Effector memory CD8-positive, alpha-beta T cell (primary cell): ENCODE measurements at regions not wholly inside any gene's neighbourhood (a gene's known extent, or its start where the extent isn't known, plus 50 kb on each side); places are given as distances from the start of the nearest gene placed in this dataset.

Experiments used
- ATAC-seq: fragments of 150-1000 bp; cut with Tn5 transposase; replicated peaks from 2 replicates; pipeline ENCODE4 v1.10.0; 2021; ENCODE audit warnings: mild to moderate bottlenecking, moderate library complexity
- DNase-seq, 3 experiments: peaks; one replicate each; pipeline ENCODE4 v3.0.0; 2021
- H3K27ac Mint-ChIP-seq, 2 donors: one replicate each; pipeline ENCODE4 v1.8.0; 2022; ENCODE audit warnings: mild to moderate bottlenecking in 2 of 2, mixed read lengths in 2 of 2, moderate library complexity in 2 of 2
- H3K27me3 Mint-ChIP-seq, 2 donors: one replicate each; pipeline ENCODE4 v1.8.0; 2022; ENCODE audit warnings: mixed read lengths in 2 of 2
- H3K36me3 Mint-ChIP-seq: one replicate; pipeline ENCODE4 v1.8.0; 2022; ENCODE audit warnings: mild to moderate bottlenecking, moderate library complexity, mixed read lengths; ENCODE audit not compliant: insufficient read depth
- H3K4me1 Mint-ChIP-seq, 2 donors: one replicate each; pipeline ENCODE4 v1.8.0; 2022; ENCODE audit warnings: low read depth in 2 of 2, mixed read lengths in 2 of 2
- H3K4me3 Mint-ChIP-seq, 2 donors: one replicate each; pipeline ENCODE4 v1.8.0; 2022; ENCODE audit warnings: mild to moderate bottlenecking in 2 of 2, mixed read lengths in 2 of 2, moderate library complexity in 2 of 2
- H3K9me3 Mint-ChIP-seq, 2 donors: one replicate each; pipeline ENCODE4 v1.8.0; 2022; ENCODE audit warnings: mixed read lengths in 2 of 2

DNA sequence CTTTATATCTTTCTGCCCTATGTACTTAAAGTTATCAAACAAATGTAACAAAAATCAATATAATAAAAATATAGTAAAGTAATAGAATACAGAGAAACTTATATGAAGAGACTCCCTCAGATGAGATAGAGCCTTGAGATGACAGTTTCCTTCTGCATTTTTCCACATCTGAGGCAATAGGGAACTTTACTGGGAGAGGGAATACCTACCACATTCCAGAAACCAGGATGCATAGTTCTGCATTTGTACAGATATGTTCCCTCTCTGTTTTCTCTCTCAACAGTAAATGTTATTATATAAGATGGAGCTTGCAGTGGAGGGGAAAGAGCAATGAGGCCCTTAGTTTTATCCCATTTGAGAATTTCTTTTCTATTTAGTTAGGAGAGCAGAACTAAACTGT, 109.6 kb upstream of the KCNN2 start:
- H3K36me3 Mint-ChIP-seq: no peaks in the 10 kb centered on the region
- no peaks in the 10 kb centered on the region for H3K27me3 Mint-ChIP-seq
- H3K27ac Mint-ChIP-seq: no peak overlapping the region
- H3K4me1 Mint-ChIP-seq: no peaks in the 10 kb centered on the region
- DNase-seq: no peak
- H3K9me3 Mint-ChIP-seq: peaks cover 3 to 7% of the 10 kb centered on the region in 2 donors
- ATAC-seq: no peak
- H3K4me3 Mint-ChIP-seq: no peak overlapping the region

DNA sequence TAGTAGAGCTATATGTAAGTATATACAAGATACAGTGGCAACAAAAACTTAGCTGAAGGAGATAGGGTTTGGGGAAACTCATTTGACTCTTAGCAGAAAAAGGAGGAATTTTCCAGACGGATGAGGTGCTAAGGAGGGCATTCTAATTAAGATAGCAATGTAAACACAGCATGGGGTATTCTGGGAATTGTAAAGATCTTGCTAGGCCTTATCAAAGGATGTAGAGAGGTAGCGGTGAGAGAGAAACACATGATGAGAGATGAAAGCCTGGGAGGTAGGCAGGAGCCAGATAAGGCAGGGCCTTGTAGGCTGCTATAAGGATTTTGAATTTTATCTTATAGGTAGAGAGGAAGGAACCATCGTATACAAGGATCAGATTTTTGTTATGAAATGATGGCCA, 106.6 kb upstream of the KCNN2 start:
- Mint-ChIP-seq H3K4me1 (no peaks in the 10 kb centered on the region), H3K27me3 (no peaks in the 10 kb centered on the region), H3K27ac (no peak overlapping the region), H3K4me3 (no peak overlapping the region), H3K36me3 (no peaks in the 10 kb centered on the region), H3K9me3 (peaks cover 8 to 10% of the 10 kb centered on the region in 2 donors)
- no peak for ATAC-seq
- no peak for DNase-seq

DNA sequence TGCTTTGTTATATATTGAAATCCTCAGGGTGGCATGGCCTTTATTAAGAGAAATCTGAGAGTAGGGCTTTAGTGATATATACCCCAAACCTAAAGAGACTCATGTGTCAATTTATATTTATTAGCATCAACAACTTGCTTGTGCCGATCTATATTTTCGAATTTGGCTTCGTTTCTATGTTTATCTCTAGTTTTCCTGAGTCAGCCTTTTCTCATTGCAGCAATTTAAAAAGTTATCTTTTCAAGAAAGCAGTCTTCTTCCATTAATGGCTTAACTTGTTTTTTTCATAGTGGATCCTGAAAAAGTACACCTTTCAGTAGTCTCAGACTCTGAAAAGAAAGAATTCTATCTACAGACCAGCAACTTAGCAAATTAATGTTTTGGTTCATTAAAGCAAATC, 99.9 kb upstream of the KCNN2 start:
- no peaks in the 10 kb centered on the region for H3K36me3 Mint-ChIP-seq

DNA sequence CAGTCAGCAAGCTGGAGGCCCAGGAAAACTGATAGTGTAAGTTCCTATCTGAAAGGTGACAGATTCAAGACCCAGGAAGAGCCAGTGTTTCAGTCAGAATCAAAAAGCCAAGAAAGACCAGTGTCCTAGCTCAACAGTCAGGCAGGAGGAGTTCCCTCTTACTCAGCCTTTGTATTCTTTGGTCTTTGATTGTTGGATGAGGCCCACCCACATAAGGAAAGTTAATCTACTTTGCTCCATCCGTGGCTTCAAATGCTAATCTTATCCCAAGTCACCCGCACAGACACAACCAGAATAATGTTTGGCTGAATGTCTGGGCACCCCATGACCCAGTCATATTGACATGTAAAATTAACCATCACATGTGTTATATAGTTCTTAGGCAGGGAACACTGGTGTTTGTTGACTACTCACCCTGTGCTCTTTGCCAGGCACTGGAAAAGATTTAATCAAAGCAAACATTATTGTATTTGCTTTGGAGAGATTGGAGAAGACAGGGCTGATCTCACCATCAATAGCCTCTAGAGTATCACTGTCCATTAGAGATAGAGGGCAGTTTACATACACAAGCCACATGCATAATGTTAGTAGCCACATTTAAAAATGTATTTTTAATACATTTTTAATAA, 96.3 kb upstream of the KCNN2 start:
- H3K9me3 Mint-ChIP-seq: peaks cover 3% of the 10 kb centered on the region in 2 donors
- no peak overlapping the region for H3K27ac Mint-ChIP-seq
- no peaks in the 10 kb centered on the region for H3K4me1 Mint-ChIP-seq
- no peak overlapping the region for H3K4me3 Mint-ChIP-seq
- DNase-seq: no peak
- H3K36me3 Mint-ChIP-seq: no peaks in the 10 kb centered on the region
- ATAC-seq: no peak
- H3K27me3 Mint-ChIP-seq: no peaks in the 10 kb centered on the region

More for the DNA sequence above, 99.9 kb upstream of the KCNN2 start:
- Mint-ChIP-seq H3K4me3 (no peak overlapping the region), H3K27ac (no peak overlapping the region), H3K9me3 (peaks cover 7 to 14% of the 10 kb centered on the region in 2 donors), H3K4me1 (no peaks in the 10 kb centered on the region), H3K27me3 (no peaks in the 10 kb centered on the region)
- ATAC-seq (no peak), DNase-seq (no peak)

DNA sequence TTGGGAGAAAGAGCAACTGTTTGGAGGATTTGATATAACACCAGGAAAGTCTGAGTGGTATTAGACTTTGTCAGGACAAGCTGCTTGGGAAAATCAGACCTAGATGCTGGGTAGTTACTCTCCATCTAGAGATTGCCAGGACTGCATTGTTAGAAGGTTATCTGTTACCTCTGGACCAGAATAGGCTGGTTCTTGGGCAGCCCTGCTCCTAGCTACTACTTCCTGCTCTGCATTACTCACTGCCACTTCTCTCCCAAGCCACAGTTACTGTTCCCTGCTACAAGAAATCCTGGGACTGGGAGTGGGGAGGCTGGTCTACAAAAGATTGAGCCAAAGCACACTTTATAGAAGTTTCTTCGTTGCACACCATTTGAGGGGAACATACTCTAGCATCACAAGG, 95.5 kb upstream of the KCNN2 start:
- ATAC-seq (no peak), DNase-seq (no peak)
- H3K9me3 Mint-ChIP-seq: peaks cover 0 to 3% of the 10 kb centered on the region in 2 donors
- no peak overlapping the region for H3K27ac Mint-ChIP-seq
- H3K4me1 Mint-ChIP-seq: no peaks in the 10 kb centered on the region
- no peaks in the 10 kb centered on the region for H3K36me3 Mint-ChIP-seq
- no peak overlapping the region for H3K4me3 Mint-ChIP-seq
- H3K27me3 Mint-ChIP-seq: no peaks in the 10 kb centered on the region

DNA sequence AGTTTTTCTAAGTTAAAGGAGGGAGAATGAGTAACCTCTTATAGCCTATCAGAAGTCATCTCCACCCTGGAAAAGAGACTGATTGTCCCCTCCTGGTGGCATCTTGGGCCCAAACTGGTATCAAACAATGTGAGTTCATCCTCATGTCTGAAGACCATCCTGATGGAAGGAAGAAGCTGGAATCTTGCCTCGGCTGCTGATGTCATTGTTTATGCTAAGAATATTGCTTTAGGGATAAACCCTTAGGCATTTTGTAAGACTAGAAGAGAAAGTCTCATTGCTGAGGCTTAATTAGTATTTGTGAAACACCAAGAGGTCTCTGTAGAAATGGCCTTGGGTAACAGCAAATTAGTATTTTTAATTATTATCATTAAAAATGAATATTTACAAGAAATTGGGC, 65.7 kb upstream of the KCNN2 start:
- ATAC-seq: no peak
- no peaks in the 10 kb centered on the region for H3K27me3 Mint-ChIP-seq
- no peaks in the 10 kb centered on the region for H3K4me1 Mint-ChIP-seq
- H3K27ac Mint-ChIP-seq: no peak overlapping the region
- no peak overlapping the region for H3K4me3 Mint-ChIP-seq
- H3K36me3 Mint-ChIP-seq: no peaks in the 10 kb centered on the region
- peaks cover 0 to 1% of the 10 kb centered on the region in 2 donors for H3K9me3 Mint-ChIP-seq
- DNase-seq: no peak

DNA sequence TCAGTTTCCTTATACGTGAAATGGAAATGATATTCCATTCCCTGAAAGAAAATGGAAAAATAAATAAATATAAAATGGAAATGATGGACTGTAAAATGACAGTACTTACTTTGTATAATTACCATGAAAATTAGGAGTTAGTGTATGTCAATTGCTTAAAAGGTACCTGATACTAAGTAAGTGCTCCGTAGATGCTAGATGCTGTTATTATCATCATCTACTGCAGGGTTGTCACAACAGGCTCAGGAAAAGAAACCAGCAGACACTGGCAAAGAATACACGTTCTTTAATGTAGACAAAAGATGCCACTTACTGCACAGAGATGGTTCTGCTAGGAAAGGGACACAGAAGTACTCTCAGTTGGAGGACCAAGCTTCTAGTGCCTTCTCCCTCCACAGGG, 64.0 kb upstream of the KCNN2 start:
- DNase-seq (no peak), ATAC-seq (no peak)
- Mint-ChIP-seq H3K27ac (no peak overlapping the region), H3K4me3 (no peak overlapping the region), H3K4me1 (no peaks in the 10 kb centered on the region), H3K36me3 (no peaks in the 10 kb centered on the region), H3K27me3 (no peaks in the 10 kb centered on the region), H3K9me3 (peaks cover 0 to 2% of the 10 kb centered on the region in 2 donors)

DNA sequence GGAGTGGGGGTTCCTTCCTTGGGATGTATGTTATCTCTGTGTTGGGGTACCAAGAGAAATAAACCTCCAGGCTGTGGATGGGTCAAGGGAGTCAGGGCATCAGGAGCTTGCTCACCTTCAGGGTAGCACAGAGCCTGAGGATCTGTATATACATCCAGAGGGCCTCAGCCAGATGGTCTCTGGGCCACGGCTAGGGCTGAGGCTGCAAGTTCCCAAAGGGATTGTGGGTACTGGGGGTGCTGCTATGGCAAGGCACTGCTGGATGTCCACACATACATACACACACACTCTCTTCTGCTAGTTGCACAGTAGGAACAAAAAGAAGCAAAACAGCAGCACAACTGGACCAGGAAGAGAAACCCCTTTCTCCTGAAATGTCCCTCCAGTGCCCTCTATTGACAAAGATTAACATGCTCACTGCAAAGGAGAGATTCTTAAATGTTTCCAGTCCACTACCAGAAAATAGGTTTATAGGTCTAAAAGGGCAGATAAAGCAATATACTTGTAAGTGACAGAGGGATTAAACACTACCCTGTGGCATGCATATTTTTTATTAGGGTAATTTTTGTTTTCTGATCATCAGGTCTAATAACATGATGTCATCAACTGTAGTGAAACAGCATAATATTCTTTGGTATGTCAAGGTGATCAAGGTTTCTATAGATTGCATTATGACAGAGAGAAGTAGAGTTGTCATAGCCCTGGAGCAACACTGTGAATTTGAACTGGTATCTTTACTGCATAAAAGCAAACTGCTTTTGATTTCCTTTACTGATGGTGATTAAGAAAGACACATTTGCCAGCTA, 56.3 kb upstream of the KCNN2 start:
- Mint-ChIP-seq H3K36me3 (peaks cover 2% of the 10 kb centered on the region), H3K27ac (no peak overlapping the region), H3K4me3 (no peak overlapping the region), H3K27me3 (no peaks in the 10 kb centered on the region), H3K9me3 (peaks cover 0 to 2% of the 10 kb centered on the region in 2 donors), H3K4me1 (no peaks in the 10 kb centered on the region)
- DNase-seq: no peak
- no peak for ATAC-seq

DNA sequence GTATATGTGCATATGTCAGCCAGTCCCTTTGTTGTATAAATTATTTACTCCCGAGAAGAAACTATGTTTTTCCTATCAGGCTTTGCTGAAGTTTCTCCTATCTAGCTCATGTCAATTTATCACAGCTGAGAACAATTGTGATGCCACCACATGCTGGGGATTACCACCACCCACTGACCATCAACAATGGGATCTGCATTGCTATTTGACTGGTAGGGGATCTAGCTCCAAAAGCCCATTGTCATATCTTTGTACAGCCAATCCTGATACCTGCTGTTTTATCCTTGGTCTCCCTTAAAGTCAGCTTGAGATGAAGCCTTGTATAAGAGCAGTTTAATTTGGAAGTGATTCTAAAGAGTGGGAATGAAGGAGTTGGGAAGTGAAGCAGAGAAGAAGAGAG, 53.9 kb upstream of the KCNN2 start:
- DNase-seq: no peak
- Mint-ChIP-seq H3K27ac (no peak overlapping the region), H3K9me3 (no peaks in the 10 kb centered on the region), H3K36me3 (peaks cover 2% of the 10 kb centered on the region), H3K4me1 (no peaks in the 10 kb centered on the region), H3K4me3 (no peak overlapping the region), H3K27me3 (no peaks in the 10 kb centered on the region)
- ATAC-seq: no peak

DNA sequence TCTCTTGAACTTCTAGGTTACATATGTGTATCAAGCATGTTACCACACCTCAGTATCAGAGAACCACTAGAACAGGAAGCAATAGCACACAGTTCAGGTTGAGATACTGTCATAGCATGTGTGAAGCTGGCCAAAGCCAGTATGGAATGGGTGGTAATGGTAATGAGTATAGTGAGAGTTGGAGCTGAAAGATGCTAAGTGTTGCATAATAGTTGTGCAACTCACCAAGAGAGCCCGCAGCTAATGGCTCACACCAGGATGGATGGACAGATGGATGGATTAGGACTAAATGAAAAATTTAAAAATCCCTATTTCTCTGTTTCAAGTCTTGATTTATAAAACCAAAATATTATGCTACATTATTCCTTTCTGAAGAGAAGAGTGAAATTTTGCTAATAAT, 53.4 kb upstream of the KCNN2 start:
- Mint-ChIP-seq H3K9me3 (no peaks in the 10 kb centered on the region), H3K36me3 (peaks cover 2% of the 10 kb centered on the region), H3K4me1 (no peaks in the 10 kb centered on the region), H3K27me3 (no peaks in the 10 kb centered on the region), H3K27ac (no peak overlapping the region), H3K4me3 (no peak overlapping the region)
- DNase-seq (no peak), ATAC-seq (no peak)

DNA sequence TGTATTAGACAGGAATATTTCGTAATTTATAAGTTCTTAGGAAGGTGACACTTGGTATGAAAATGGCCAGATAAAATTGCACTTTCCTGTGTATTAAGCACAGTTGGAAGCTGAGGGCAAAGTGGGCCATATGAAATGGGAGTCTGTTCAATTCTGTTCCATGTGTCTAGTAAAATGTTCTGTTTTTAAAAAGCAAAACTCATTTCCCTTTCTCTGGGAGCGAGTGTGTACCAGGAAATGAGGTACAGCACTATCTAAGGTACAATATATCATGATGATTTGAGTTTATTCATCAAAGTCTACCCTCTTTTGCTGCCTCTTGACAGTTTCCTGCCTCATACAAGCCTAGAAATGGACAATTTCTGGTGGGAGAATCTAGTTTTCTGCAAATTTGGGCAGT, 51.2 kb upstream of the KCNN2 start:
- no peak for ATAC-seq
- H3K4me1 Mint-ChIP-seq: no peaks in the 10 kb centered on the region
- DNase-seq: no peak

DNA sequence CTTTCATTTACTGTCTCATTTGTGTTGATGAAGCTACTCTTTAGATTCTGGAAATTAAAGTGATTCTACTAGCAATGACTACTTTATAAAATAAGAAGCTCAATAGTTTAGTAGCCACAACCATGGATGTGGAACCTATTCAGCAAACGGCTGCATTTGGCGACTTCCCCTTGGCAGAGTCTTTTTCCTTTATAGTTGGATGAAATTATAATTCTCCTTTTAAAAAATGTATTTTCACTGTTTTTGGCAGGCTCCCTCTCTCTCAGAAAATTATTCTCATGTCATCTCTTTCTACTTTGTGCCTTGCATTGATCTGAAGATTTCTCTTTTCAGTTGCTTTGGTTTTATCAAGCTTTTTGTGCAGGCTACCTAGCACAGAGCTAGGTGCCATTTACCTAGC, 50.6 kb upstream of the KCNN2 start:
- no peaks in the 10 kb centered on the region for H3K4me1 Mint-ChIP-seq
- ATAC-seq: no peak
- no peak for DNase-seq
- no peaks in the 10 kb centered on the region for H3K27me3 Mint-ChIP-seq
- no peaks in the 10 kb centered on the region for H3K9me3 Mint-ChIP-seq
- H3K4me3 Mint-ChIP-seq: no peak overlapping the region
- no peak overlapping the region for H3K27ac Mint-ChIP-seq
- peaks cover 2% of the 10 kb centered on the region for H3K36me3 Mint-ChIP-seq

More for the DNA sequence above, 51.2 kb upstream of the KCNN2 start:
- no peaks in the 10 kb centered on the region for H3K9me3 Mint-ChIP-seq
- H3K36me3 Mint-ChIP-seq: peaks cover 2% of the 10 kb centered on the region
- no peaks in the 10 kb centered on the region for H3K27me3 Mint-ChIP-seq
- H3K27ac Mint-ChIP-seq: no peak overlapping the region
- H3K4me3 Mint-ChIP-seq: no peak overlapping the region

DNA sequence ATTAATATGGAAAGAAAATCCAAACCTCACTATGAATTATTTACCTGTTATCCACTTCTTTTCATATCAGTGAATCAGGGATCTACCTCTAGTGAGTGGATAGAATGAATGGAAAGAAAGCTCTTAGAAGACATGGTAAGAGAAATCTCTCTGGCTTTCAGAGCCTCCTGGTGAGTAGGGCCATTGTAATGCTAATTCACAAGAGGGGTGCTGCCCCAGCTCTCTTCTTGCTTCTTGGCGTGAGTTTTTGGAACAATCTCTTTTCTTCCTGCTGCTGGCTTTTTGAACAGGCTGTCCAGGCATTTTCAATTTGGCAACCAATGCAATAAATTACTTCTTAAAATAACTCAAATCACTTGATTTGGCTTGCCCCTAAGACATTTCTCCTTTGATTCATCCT, 49.9 kb upstream of the KCNN2 start:
- DNase-seq (no peak), ATAC-seq (no peak)
- no peaks in the 10 kb centered on the region for H3K27me3 Mint-ChIP-seq
- H3K9me3 Mint-ChIP-seq: no peaks in the 10 kb centered on the region
- no peak overlapping the region for H3K4me3 Mint-ChIP-seq
- H3K36me3 Mint-ChIP-seq: no peaks in the 10 kb centered on the region
- H3K4me1 Mint-ChIP-seq: no peaks in the 10 kb centered on the region
- no peak overlapping the region for H3K27ac Mint-ChIP-seq
